Neutrophil (primary cell): ENCODE measurements at regions not wholly inside any gene's neighbourhood (a gene's known extent, or its start where the extent isn't known, plus 50 kb on each side); places are given as distances from the start of the nearest gene placed in this dataset.

ENCODE experiments used
- H3K27ac ChIP-seq: fragments of 200-600 bp; sonication (generic); 2 replicates; pipeline ENCODE4 v1.5.1; 2016; ENCODE audit warnings: mild to moderate bottlenecking, moderate library complexity
- H3K27me3 ChIP-seq: fragments of 200-600 bp; sonication (generic); 2 replicates; pipeline ENCODE4 v1.6.0; 2016; ENCODE audit warnings: mild to moderate bottlenecking
- H3K36me3 ChIP-seq: fragments of 200-600 bp; sonication (generic); 2 replicates; pipeline ENCODE4 v1.5.1; 2017
- H3K4me1 ChIP-seq, 2 experiments: fragments of 200-600 bp in 1 of 2; sonication (generic) in 1 of 2; 1 replicate in 1 of 2; 2 replicates in 1 of 2; pipeline versions ENCODE4 v1.5.1 to v1.6.1; 2013 to 2016; ENCODE audit warnings: low read depth in 1 of 2, low read length in 1 of 2, mild to moderate bottlenecking in 1 of 2, moderate library complexity in 1 of 2; ENCODE audit not compliant: control insufficient read depth in 1 of 2, insufficient read depth in 1 of 2
- H3K4me3 ChIP-seq, 2 experiments: fragments of 200-600 bp in 1 of 2; sonication (generic) in 1 of 2; 1 replicate in 1 of 2; 2 replicates in 1 of 2; pipeline ENCODE4 v1.5.1; 2013 to 2016; ENCODE audit warnings: low read depth in 1 of 2, low read length in 1 of 2, mild to moderate bottlenecking in 1 of 2, moderate library complexity in 1 of 2
- H3K9me3 ChIP-seq: fragments of 200-600 bp; sonication (generic); 2 replicates; pipeline ENCODE4 v1.5.1; 2016
- TF ChIP-seq, protein P1 (sequence below): fragments of 200-600 bp; sonication (generic); IDR thresholded peaks from 2 replicates; pipeline ENCODE4 v1.5.1; 2016; ENCODE audit warnings: antibody characterized with exemption

DNA sequence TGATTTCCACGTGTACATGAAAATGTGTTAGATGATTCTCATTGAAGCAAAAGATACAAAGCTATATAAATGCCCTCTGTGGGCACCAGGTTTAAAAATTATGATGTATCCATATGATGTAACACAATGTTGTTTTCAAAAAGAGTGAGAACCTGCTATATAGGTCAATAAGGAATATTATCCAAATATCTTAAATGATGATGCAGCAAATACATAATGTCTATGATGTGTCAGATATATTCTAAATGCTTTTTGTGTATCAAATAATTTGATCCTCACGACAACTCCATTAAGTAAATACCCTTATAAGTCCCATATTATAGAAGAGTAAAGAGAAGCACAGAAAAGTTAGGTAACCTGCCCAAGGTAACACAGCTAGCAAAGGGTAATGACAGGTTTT is 393.0 kb upstream of the DCN start:
- Histone ChIP-seq H3K4me3 (no peak overlapping the region), H3K36me3 (no peaks in the 10 kb centered on the region), H3K4me1 (no peaks in the 10 kb centered on the region), H3K27me3 (no peaks in the 10 kb centered on the region), H3K27ac (no peak overlapping the region), H3K9me3 (no peaks in the 10 kb centered on the region)
- TF ChIP-seq, protein P1, sequence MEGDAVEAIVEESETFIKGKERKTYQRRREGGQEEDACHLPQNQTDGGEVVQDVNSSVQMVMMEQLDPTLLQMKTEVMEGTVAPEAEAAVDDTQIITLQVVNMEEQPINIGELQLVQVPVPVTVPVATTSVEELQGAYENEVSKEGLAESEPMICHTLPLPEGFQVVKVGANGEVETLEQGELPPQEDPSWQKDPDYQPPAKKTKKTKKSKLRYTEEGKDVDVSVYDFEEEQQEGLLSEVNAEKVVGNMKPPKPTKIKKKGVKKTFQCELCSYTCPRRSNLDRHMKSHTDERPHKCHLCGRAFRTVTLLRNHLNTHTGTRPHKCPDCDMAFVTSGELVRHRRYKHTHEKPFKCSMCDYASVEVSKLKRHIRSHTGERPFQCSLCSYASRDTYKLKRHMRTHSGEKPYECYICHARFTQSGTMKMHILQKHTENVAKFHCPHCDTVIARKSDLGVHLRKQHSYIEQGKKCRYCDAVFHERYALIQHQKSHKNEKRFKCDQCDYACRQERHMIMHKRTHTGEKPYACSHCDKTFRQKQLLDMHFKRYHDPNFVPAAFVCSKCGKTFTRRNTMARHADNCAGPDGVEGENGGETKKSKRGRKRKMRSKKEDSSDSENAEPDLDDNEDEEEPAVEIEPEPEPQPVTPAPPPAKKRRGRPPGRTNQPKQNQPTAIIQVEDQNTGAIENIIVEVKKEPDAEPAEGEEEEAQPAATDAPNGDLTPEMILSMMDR: no peak

DNA sequence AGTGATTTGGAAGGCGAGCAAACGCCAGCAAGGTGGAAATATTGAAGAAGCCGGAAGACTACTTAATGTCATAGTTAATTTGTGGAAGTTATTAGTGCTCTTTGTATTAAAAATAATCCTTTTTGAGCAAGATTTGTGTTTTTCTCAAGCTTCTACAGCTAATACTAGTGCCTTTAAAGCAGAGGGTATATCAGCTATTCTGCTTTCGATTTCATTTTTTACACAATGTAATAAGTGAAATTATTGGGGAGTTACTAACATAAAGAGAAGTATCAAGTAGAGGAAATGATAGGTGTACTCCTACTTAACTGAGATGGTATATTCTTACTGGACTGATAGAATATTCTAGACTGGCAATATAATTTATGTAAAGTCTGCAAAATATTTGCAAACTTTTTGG is 392.4 kb upstream of the DCN start:
- H3K4me3 ChIP-seq: no peak overlapping the region
- H3K27ac ChIP-seq: no peak overlapping the region
- TF ChIP-seq, protein P1: no peak
- H3K36me3 ChIP-seq: no peaks in the 10 kb centered on the region
- H3K4me1 ChIP-seq: no peaks in the 10 kb centered on the region
- no peaks in the 10 kb centered on the region for H3K9me3 ChIP-seq
- no peaks in the 10 kb centered on the region for H3K27me3 ChIP-seq

DNA sequence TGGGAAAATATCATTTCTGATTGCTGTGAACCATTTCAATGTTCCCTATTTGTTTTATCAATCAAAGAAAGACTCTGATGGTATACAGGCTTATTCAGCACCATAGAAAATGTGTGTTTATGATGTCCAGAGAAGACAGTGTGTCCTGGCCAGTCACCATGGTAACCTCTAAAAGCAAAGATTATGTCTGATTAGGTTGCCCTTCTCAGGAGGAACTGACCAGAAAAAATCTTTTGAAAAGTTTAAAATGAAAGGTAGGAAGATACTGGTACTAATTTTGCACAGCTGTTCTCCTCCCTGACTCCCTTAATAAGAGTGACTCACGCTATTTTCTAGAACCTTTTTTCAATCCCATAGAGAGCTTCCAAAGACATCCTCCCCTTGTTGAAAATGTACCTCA is 391.8 kb upstream of the DCN start:
- no peak overlapping the region for H3K27ac ChIP-seq
- no peaks in the 10 kb centered on the region for H3K27me3 ChIP-seq
- H3K4me1 ChIP-seq: no peaks in the 10 kb centered on the region
- TF ChIP-seq, protein P1: no peak
- no peak overlapping the region for H3K4me3 ChIP-seq
- H3K36me3 ChIP-seq: no peaks in the 10 kb centered on the region
- no peaks in the 10 kb centered on the region for H3K9me3 ChIP-seq

DNA sequence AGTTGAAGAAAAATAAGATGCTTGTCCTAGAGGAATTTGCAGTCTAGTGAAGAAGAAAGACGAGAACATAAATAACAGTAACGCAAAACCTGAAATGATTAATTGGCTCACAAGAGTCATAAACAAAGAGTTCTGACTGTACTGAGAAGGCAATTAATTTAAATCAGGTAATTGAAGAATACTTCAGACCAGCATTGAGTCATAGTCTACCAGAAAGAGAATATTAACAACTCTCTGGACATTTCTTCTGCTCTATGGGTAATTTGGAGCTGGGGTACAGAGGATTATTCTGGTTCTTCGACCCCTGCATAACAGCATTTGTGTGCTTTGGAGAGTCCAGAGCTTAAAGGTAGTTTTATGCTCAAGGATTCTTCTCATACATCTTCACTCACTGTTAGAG is 390.3 kb upstream of the DCN start:
- TF ChIP-seq, protein P1: no peak
- no peaks in the 10 kb centered on the region for H3K9me3 ChIP-seq
- no peaks in the 10 kb centered on the region for H3K27me3 ChIP-seq
- no peak overlapping the region for H3K4me3 ChIP-seq
- no peak overlapping the region for H3K27ac ChIP-seq
- H3K4me1 ChIP-seq: no peaks in the 10 kb centered on the region
- no peaks in the 10 kb centered on the region for H3K36me3 ChIP-seq

DNA sequence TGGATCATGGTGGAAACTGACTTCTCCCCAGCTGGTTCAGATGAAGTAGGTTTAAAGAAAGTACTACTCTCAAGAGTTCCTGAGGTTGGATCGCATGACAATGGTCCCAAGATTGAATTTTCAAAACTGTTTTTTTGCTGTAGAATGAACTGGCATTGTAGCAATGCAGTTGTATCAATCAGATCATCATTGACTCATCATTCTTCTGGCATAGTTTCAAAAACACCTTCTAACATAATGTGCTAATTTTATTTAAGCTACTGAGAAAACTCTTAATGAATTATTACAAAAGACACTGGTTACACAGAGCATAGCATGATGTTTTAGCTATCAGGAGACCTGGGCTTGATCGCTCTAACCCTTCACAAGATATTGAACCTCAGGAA is 384.5 kb upstream of the DCN start:
- H3K27me3 ChIP-seq: no peaks in the 10 kb centered on the region
- TF ChIP-seq, protein P1: no peak
- no peak overlapping the region for H3K4me3 ChIP-seq
- H3K36me3 ChIP-seq: no peaks in the 10 kb centered on the region
- no peaks in the 10 kb centered on the region for H3K4me1 ChIP-seq
- H3K27ac ChIP-seq: no peak overlapping the region
- H3K9me3 ChIP-seq: no peaks in the 10 kb centered on the region
